OCI-LY7 (cell line): ENCODE measurements at regions not wholly inside any gene's neighbourhood (a gene's known extent, or its start where the extent isn't known, plus 50 kb on each side); places are given as distances from the start of the nearest gene placed in this dataset.

Experiments
- CTCF ChIP-seq: fragments of 200-600 bp; sonication (generic); conservative IDR thresholded peaks from 2 replicates; pipeline ENCODE4 v1.5.1; 2014; ENCODE audit warnings: mild to moderate bottlenecking, antibody characterized with exemption, low read length, moderate library complexity, mixed read lengths
- EZH2phosphoT487 ChIP-seq: fragments of 200-600 bp; sonication (generic); IDR thresholded peaks from 2 replicates; pipeline ENCODE4 v1.6.1; 2018; ENCODE audit warnings: low read depth, borderline replicate concordance, mild to moderate bottlenecking, mixed run types, antibody characterized with exemption, low read length, moderate library complexity, mixed read lengths

GRCh38 chr7:109868215-109868860, 1222.6 kb upstream of the LRRN3 start:
- no peak for TF ChIP-seq CTCF
- no peak for TF ChIP-seq EZH2phosphoT487
